Fibroblast of pulmonary artery (primary cell): ENCODE measurements at regions not wholly inside any gene's neighbourhood (a gene's known extent, or its start where the extent isn't known, plus 50 kb on each side); places are given as distances from the start of the nearest gene placed in this dataset.

Experiments
- DNase-seq: peaks from one replicate; pipeline ENCODE4 v3.0.0-alpha.2; 2010; ENCODE audit warnings: low read depth
- H3K4me3 ChIP-seq: replicated peaks from 2 replicates; pipeline ENCODE4 v1.5.1; 2011; ENCODE audit warnings: low read depth, mild to moderate bottlenecking, control low read depth, low read length, moderate library complexity
- TF ChIP-seq, protein P1 (sequence below): IDR thresholded peaks from 2 replicates; pipeline ENCODE4 v1.5.1; 2011; ENCODE audit warnings: mild to moderate bottlenecking, control low read depth, low read length, inconsistent platforms; ENCODE audit errors: missing control alignments

- DNase-seq: no peak
- TF ChIP-seq, protein P1, sequence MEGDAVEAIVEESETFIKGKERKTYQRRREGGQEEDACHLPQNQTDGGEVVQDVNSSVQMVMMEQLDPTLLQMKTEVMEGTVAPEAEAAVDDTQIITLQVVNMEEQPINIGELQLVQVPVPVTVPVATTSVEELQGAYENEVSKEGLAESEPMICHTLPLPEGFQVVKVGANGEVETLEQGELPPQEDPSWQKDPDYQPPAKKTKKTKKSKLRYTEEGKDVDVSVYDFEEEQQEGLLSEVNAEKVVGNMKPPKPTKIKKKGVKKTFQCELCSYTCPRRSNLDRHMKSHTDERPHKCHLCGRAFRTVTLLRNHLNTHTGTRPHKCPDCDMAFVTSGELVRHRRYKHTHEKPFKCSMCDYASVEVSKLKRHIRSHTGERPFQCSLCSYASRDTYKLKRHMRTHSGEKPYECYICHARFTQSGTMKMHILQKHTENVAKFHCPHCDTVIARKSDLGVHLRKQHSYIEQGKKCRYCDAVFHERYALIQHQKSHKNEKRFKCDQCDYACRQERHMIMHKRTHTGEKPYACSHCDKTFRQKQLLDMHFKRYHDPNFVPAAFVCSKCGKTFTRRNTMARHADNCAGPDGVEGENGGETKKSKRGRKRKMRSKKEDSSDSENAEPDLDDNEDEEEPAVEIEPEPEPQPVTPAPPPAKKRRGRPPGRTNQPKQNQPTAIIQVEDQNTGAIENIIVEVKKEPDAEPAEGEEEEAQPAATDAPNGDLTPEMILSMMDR: no peak
- no peak overlapping the region for H3K4me3 ChIP-seq
These were observed 63.7 kb upstream of the TMTC4 start for GRCh38 chr13:100738176-100738855.

DNA sequence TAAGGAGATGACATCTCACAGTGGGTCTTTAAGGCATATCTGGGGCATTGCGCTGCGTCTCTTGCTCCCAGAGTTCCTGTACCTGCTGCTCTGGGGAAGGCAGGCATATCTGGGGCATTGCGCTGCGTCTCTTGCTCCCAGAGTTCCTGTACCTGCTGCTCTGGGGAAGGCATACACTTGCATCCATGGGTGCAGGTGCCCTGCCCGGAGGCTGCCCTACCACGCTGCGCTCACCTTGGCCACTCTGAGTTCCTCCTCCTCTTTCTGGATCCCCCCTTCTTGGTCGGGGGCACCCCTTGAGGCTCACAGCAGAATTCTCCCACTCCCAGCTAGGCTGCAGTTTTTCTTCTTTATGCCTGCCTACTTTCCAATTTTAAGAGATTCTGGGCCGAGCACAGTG lies 60.9 kb upstream of the TMTC4 start:
- no peak for DNase-seq
- no peak overlapping the region for H3K4me3 ChIP-seq
- TF ChIP-seq, protein P1: no peak

DNA sequence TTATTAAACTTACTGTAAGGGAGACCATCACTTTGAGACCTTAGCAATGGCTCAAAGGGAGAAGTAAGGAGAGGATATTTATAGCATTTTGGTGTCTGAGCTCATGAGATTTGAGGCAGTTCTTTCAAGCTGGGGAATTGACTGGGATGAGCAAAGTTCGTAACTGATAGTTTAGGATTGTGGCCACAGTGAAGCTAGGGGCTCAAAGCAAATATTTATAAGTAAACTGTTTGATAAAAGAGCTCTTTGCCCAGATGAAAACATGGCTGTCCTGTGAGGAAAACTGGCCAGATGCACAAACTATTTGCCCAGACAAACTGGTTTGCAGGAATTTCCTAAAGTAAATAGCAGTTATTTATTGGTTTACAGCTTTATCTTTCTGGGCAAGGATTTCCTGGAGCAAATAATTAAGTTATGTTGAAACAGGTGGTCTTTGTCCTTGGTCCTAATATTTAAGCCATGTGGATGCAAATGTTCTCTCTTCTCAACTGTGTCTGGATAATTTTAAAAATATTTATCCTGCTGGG lies 59.7 kb upstream of the TMTC4 start:
- H3K4me3 ChIP-seq: no peak overlapping the region

DNA sequence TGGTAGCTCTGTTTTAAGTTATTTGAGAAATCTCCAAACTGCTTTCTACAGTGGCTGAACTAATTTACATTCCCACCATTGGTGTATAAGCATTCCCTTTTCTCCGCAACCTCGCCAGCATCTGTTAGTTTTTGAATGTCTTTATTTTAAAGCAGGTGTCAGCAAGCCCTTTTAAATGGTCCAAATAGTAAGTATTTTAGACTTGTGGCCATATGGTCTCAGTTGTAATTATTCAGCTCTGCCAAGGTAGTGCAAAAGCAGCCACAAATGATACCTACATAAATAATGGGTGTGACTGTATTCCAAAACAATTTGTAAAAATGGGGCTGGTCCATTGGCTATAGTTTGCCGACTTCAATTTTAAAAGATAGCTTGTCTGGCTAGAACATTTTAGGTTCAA lies 58.7 kb upstream of the TMTC4 start:
- DNase-seq: no peak
- no peak overlapping the region for H3K4me3 ChIP-seq
- TF ChIP-seq, protein P1: no peak

More for the DNA sequence above, 59.7 kb upstream of the TMTC4 start:
- TF ChIP-seq, protein P1: no peak
- DNase-seq: no peak

- DNase-seq: no peak
- no peak overlapping the region for H3K4me3 ChIP-seq
These were observed 53.6 kb upstream of the TMTC4 start for GRCh38 chr13:100728201-100728600.

GRCh38 chr13:100725472-100725871 lies 50.9 kb upstream of the TMTC4 start:
- no peak for DNase-seq
- TF ChIP-seq, protein P1: no peak
- no peak overlapping the region for H3K4me3 ChIP-seq

More at GRCh38 chr13:100728201-100728600, 53.6 kb upstream of the TMTC4 start:
- TF ChIP-seq, protein P1: no peak

- TF ChIP-seq, protein P1: no peak
- no peak for DNase-seq
- H3K4me3 ChIP-seq: no peak overlapping the region
These were observed 50.0 kb upstream of the TMTC4 start for GRCh38 chr13:100724568-100724967.
